A204.1 (cell line): ENCODE measurements at regions not wholly inside any gene's neighbourhood (a gene's known extent, or its start where the extent isn't known, plus 50 kb on each side); places are given as distances from the start of the nearest gene placed in this dataset.
"Not testable (repeated sequence)": the region's sequence is repeated elsewhere in the genome, so short reads cannot be mapped to it uniquely, and the experiment has no call there.

Experiments
- FAIRE-seq: peaks from 2 replicates; lab custom pipeline; 2012; peaks lifted over from hg19 to GRCh38; lab: Jason Lieb, UNC

DNA sequence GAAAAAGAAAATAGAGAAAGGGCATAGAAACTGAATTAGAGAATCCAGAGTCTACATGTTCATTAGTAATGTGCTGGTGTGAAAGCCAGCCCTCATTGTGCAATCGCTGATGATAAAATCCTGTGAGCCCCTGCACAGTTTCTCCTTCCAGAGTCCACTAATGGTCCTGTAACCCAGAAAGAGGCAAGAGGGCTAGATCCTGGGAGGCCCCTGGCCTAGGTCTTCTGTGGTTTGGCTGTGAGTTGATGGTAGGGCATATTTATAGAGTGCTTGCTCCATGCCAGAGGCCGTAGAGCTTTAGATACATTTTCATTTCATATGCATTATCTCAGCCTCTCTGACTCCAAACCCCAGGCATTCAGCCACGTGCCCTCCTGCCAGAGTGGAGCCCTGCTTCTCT, 94.9 kb upstream of the MTHFD1L start:
- no peak for FAIRE-seq

DNA sequence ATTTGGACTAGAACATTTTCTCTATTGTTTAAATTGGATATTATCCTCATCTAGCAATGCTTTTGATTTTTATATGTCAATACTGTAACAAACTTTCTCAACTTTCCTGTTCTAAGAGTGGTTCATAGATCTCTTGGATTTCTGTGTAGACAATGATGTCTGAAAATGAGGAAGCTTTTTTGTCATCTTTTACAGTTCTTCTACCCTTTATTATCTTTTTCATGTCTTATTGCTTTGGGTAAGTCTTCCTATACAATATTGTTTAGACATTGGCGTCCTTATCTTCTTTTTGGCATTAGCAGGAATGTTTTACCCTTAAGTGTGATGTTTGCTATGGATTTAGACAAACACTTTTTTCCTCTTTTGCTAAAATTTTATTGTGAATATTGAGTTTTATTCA, 91.5 kb upstream of the MTHFD1L start:
- no peak for FAIRE-seq

DNA sequence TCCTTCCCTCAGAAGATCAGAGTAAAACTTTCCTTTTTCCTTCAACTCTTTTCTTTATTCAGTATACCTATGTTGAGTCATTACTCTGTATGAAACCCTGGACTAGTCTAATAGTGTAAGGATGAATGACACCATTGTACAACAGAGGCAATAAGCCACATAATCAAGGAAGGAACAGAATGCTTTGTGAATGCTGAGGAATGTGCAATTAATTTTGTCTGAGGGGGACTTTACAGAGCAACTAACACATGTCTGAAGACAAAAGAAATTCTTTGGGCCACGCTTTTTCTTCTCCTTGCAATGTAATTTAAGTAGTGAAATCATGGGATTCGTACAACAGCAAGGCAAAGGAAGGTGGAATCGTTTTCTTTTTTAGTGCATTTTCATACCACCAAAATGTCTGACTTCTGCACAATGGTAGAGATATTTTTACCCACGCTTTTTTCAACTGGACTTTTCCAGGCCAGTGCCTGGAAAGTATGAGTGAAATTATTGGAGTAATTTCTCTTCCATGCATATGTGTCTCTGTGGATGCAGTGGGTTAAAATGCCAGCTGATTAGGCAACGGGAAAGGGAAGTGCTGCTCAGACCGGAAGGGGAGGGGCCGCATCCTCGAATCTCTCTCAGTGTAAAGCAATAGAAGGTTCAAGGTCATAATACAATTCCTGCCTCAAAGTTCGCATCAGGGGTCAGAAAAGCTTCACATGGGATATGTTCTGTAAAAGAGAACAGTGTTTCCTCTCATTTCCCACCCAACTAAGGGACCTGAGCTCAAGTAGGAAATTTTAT, 89.9 kb upstream of the MTHFD1L start:
- no peak for FAIRE-seq

DNA sequence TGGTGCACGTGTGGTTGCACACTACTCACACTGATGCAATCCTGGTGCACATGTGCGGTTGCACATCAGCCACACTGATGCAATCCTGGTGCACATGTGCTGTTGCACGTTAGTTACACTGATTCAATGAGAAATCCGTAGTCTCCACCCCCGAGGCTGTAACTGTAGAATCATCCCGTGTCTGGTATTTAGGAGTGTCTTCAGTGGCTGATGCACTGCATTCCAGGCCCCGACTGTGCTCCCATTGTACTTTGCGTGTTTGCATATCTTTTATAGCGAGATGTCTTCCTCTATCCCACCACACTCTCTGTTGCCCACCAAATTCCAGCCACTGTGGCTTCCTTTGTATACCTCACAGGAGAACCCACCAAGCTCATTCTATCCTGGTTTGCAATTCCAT, 87.8 kb upstream of the MTHFD1L start:
- no peak for FAIRE-seq

DNA sequence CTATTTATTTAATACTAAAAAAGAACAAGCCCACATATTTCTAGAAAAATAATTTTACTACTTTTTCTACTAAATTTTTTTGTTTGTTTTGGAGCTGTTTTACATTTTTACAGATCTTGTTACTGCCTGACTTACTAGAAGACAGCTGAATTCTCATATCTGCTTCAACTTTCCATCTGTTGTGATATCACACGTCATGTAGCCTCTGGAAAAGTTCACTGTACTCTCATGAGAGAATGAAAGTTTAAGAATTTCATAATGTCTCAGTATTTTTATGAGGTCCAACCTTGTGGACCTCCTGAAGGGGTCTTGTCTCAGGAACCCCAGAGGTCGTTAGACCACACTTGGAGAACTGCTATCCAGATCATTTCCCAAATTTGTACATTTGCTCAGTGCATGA, 81.7 kb upstream of the MTHFD1L start:
- FAIRE-seq = no peak

DNA sequence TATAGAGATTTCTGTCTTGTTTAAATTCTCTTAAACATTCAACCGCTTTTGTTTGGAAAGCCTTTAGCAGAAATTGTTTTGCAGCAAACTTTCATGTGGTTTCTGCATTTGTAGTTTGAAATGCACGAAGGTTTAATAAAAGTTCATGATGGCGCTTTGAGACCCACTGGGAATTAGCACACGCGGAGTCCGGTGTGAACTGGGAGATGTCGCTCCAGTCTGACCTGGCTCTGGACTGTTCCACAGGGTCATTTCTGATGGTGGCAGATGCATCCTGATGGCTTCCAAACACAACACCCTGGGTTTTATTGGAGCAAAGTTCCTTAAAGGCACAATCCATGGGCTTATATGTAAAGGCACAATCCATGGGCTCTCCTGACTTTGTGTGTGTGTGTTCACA, 78.1 kb upstream of the MTHFD1L start:
- FAIRE-seq = no peak

DNA sequence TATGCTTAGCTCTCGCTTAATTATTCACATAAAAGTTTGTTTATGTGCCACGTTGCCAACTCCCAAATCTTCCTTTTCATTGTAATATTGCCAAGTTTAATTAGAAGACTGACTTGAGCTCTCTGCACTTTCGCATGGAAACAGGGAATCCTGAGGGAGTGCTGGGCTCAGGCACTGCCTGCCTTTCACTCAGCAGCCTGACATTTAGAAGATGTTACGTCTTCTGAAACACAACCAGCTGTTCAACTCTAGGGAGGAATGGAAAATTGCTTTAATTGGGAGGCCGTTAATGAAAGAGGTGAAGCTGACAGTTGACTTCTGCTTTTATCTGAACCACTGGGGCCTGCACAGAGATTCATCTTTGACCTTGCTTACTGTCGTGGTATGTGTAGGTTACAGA, 77.4 kb upstream of the MTHFD1L start:
- no peak for FAIRE-seq

DNA sequence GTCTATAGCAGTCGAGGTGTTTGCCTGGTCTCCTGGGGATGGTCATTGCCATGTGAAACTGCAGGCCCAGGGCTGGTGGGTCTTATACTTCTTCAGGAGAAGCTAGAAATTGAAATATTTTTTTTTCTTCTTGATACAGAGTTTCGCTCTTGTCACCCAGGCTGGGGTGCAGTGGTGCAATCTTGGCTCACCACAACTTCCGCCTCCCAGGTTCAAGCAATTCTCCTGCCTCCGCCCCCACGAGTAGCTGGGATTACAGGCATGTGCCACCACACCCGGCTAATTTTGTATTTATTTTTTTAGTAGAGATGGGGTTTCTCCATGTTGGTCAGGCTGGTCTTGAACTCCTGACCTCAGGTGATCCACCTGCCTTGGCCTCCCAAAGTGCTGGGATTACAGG, 75.6 kb upstream of the MTHFD1L start:
- not testable (repeated sequence) for FAIRE-seq

DNA sequence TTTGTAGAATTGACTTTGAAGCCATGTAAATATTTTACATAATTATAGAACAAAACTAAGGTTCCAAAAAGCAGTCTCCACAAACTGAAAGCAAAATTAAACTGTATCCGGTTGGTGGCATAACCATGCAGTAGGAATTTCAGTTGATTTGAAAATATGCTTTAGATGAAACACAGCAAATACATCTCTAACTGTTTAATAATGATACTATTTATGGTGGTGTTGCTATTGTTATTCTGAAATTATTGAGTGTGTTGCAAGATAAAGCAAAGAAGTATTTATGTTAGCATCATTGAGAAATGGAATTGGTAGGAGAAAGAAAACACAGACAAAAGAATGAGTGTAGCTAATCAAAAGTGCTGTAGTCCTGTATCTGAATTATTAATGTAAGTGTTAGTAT, 73.8 kb upstream of the MTHFD1L start:
- no peak for FAIRE-seq

DNA sequence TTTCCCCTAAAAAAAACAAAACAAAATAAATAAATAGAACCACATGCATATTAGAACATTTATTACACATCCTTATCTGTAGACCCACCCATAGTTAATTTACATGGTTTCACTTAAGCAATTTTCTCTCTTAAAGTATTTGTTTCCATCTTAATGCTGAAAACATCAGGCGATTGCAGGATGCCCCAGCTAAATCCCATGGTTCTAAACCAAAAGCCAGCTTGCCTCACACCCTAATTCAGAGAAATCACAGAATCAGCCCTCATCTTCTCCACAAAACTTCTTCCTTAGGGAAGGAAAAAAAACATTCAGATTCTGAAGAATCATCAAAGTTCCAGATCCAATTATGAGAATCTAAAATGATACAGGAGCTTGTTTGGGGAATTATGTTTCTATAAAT, 67.6 kb upstream of the MTHFD1L start:
- no peak for FAIRE-seq

DNA sequence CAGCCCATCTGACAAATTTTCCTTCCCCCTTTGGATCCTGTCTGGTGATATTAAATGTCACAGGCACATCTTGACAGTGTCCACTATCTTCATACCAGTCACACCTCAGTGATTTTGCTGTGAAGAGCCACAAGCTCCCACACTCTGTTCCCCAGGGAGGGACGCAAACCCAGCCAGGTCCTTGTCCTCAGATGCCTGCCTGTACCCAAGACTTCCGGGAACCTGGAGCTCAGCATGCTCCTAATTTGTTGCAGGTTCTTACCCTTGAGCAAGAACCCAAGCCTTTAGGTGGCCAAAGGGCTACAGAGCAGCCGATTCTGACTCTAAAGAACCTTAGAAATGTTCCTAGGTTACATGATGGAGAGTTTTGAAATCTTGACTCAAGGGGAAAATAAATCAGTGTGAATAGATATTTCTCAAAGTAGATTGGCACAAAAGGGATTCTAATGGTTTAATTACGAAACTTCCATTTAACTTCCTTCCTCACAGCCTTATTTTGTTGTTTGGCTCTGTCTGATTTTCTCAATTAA, 66.2 kb upstream of the MTHFD1L start:
- FAIRE-seq = no peak

DNA sequence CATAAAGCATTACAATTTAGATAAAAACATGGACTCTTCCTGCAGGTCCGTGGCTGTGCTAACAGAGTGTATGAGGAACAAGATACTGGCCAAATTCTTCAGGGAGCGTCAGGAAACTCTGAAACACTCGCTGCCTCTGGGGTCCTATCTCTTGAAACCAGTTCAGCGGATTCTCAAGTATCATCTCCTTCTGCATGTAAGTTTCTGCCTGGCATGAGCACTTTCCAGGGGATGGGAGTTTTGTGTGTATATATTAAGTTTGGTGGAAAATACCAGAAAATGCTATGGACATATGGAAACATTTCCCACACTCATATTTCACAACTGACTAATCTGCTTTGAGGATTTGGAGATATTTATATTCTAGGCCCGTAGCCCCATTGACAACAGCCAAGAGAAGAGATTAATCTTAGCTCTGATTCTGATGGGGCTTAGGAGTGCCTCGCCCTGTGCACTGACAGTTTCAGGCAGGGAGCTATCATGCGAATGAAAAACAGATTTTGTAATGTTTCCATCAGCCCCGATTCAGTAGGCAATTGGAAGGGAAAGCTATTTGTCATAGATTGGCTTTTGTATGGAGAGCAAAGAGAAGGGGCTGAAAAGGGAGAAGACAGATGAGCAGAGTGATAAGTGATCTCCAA, 64.7 kb upstream of the MTHFD1L start:
- FAIRE-seq = no peak

DNA sequence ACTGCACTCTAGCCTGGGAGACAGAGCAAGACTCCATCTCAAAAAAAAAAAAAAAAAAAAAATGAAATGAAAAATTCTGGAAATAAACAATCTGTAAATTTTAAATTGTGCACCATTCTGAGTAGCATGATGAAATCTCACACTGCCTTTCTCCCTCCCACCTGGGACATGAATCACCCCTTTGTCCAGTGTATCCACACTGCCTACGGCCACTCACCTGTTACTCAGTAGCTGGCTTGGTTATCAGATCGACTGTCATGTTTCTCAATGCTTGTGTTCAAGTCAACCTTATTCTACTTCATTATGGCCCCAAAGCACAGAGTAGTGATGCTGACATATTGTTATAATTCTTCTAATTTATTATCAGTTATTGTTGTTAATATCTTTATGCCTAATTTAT, 58.7 kb upstream of the MTHFD1L start:
- FAIRE-seq = no peak

DNA sequence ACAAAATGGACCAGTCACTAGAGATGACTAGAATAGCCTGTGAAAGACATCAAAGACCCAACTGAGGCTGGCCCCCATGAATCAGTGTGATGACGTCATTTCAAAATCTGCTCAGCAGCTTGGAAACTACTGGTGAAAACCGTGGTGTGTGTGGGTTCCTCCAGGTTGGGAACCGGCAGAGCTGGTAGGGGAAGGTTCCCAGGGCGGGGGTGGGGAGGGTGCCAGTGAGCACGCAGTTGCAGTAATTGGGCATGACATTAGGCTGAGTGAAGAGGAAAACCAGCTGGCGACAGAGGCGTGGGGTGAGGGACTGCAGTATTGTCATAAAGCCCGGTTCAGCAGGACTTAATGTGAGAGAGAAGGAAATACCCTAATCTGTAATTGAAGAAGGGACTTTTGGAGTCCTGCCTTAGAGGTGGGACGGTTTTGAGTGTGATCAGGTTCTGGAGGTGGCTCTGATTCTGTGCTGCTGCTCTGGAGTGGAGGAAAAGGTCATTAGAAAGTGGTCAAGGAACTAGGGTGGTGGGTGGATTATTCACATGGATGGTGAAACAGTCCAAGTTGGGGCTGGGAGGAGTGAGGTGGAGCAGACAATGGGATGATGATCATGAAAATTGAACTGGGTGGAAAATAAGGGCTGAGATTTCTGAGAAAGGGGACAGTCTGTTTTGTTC, 52.0 kb upstream of the MTHFD1L start:
- FAIRE-seq = no peak

DNA sequence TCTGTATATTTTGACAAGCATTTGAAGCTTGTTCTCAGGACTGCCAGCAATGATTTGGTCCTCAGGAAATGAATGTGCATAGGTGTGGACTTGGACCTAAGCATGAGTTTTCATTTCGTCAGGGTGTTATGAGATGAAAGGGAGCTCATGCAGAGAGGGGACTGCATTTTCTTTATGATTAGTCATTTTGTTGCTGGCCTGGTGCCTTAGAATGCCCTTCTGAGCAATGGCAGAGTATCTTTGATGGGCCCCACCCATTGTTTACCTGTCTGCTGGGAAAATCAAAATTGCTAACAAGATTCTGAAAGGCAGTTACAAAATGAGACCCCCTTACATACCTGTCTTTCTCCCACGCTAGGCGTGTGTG, 51.5 kb upstream of the MTHFD1L start:
- no peak for FAIRE-seq
